ENCODE measurements at regions not wholly inside any gene's neighbourhood (a gene's known extent, or its start where the extent isn't known, plus 50 kb on each side); places are given as distances from the start of the nearest gene placed in this dataset.

DNA sequence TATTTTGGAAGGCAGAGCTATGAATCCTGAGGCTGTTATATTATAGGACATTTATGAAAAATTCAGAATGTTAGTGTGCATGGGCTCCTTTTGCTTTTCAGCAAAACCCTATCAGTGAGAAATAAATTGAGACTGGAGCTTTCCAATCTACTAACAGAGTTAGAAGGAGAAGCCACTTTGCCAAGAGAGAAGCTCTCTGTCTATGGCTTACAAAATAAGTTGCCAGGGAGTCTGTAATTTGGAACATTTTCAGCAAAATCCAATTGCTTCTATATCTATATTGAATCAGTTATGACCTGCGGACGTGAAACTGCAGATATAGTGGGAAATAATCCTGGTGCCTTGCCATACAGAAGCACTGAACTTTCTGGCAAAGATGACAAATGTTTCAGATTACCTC lies 279.3 kb downstream of the CDH19 start:
- TF ChIP-seq, protein P1, sequence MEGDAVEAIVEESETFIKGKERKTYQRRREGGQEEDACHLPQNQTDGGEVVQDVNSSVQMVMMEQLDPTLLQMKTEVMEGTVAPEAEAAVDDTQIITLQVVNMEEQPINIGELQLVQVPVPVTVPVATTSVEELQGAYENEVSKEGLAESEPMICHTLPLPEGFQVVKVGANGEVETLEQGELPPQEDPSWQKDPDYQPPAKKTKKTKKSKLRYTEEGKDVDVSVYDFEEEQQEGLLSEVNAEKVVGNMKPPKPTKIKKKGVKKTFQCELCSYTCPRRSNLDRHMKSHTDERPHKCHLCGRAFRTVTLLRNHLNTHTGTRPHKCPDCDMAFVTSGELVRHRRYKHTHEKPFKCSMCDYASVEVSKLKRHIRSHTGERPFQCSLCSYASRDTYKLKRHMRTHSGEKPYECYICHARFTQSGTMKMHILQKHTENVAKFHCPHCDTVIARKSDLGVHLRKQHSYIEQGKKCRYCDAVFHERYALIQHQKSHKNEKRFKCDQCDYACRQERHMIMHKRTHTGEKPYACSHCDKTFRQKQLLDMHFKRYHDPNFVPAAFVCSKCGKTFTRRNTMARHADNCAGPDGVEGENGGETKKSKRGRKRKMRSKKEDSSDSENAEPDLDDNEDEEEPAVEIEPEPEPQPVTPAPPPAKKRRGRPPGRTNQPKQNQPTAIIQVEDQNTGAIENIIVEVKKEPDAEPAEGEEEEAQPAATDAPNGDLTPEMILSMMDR (IDR thresholded peaks at IDR 0.05): no peak
- TF ChIP-seq EP300 (IDR thresholded peaks at IDR 0.05) (no peak), POLR2AphosphoS5 (IDR thresholded peaks at IDR 0.05) (no peak), POLR2A (IDR thresholded peaks at IDR 0.05) (no peak)
